Activated CD8-positive, alpha-beta T cell treated with anti-CD3 and anti-CD28 coated beads for 36 hours (primary cell): ENCODE measurements at regions not wholly inside any gene's neighbourhood (a gene's known extent, or its start where the extent isn't known, plus 50 kb on each side); places are given as distances from the start of the nearest gene placed in this dataset.

Source experiments
- ATAC-seq: fragments of 200-7000 bp; cut with Tn5 transposase; one replicate; pipeline ENCODE4 v1.10.0; 2021; ENCODE audit warnings: mild to moderate bottlenecking, moderate library complexity
- CTCF ChIA-PET: fragments of 350-600 bp; sonication (Branson Sonifier 250); formaldehyde crosslinking; loops from one replicate; lab custom pipeline; 2021; ENCODE audit warnings: antibody characterized with exemption; lab: Charles Lee
- POLR2A ChIA-PET: fragments of 350-600 bp; sonication (Branson Sonifier 250); formaldehyde crosslinking; loops from one replicate; lab custom pipeline; 2021; ENCODE audit warnings: antibody characterized with exemption; lab: Charles Lee
- DNase-seq: peaks from one replicate; pipeline ENCODE4 v3.0.0-alpha.2; 2020
- H3K27ac Mint-ChIP-seq: one replicate; pipeline ENCODE4 v1.8.0; 2021; ENCODE audit warnings: mild to moderate bottlenecking, mixed read lengths
- H3K27me3 Mint-ChIP-seq: one replicate; pipeline ENCODE4 v1.8.0; 2021; ENCODE audit warnings: mixed read lengths
- H3K36me3 Mint-ChIP-seq: one replicate; pipeline ENCODE4 v1.8.0; 2021; ENCODE audit warnings: low read depth, mixed read lengths
- H3K4me1 Mint-ChIP-seq: one replicate; pipeline ENCODE4 v1.8.0; 2021; ENCODE audit warnings: low read depth, mixed read lengths
- H3K4me3 Mint-ChIP-seq: one replicate; pipeline ENCODE4 v1.8.0; 2021; ENCODE audit warnings: mild to moderate bottlenecking, moderate library complexity, mixed read lengths
- H3K9me3 Mint-ChIP-seq: one replicate; pipeline ENCODE4 v1.8.0; 2021; ENCODE audit warnings: mixed read lengths
- intact Hi-C: fragments of 100-400 bp; cut with micrococcal nuclease; formaldehyde crosslinking; loops from one replicate; pipeline ENCODE4 v1.10.0; 2022
- TF ChIP-seq, protein P1 (sequence below): fragments of 200-600 bp; IDR thresholded peaks from one replicate; pipeline ENCODE4 v1.8.0; 2022; ENCODE audit warnings: antibody characterized with exemption, mild to moderate bottlenecking

DNA sequence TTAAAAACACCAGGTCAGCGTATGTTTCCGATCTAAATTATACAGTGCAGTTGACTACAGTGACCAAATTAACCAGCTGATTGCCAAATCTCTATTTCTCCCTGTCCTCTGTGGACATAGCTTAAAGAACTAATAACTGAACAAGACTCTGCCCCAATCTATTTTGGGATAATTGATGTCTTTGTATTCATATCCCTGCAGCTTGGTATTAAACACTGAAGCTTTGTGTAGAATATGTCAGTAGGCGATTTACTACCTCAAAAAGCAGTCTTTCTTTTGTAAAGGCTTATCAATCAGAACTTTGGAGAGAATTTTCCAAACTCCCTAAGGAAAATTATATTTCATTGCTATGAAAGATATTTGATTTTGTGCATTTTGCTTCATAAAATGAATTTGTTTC is 258.2 kb downstream of the SOX2 start:
- intact Hi-C loops, result no loop called here
- no peak for ATAC-seq
- no peak for DNase-seq
- POLR2A ChIA-PET, result no interaction called here
- Mint-ChIP-seq H3K4me3 (no peak overlapping the region), H3K9me3 (no peaks in the 10 kb centered on the region), H3K36me3 (no peaks in the 10 kb centered on the region), H3K4me1 (no peaks in the 10 kb centered on the region), H3K27me3 (no peaks in the 10 kb centered on the region), H3K27ac (no peak overlapping the region)
- TF ChIP-seq, protein P1, sequence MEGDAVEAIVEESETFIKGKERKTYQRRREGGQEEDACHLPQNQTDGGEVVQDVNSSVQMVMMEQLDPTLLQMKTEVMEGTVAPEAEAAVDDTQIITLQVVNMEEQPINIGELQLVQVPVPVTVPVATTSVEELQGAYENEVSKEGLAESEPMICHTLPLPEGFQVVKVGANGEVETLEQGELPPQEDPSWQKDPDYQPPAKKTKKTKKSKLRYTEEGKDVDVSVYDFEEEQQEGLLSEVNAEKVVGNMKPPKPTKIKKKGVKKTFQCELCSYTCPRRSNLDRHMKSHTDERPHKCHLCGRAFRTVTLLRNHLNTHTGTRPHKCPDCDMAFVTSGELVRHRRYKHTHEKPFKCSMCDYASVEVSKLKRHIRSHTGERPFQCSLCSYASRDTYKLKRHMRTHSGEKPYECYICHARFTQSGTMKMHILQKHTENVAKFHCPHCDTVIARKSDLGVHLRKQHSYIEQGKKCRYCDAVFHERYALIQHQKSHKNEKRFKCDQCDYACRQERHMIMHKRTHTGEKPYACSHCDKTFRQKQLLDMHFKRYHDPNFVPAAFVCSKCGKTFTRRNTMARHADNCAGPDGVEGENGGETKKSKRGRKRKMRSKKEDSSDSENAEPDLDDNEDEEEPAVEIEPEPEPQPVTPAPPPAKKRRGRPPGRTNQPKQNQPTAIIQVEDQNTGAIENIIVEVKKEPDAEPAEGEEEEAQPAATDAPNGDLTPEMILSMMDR, result no peak
- CTCF ChIA-PET, result no interaction called here

GRCh38 chr3:181971424-181971823 is 259.7 kb downstream of the SOX2 start:
- ATAC-seq, result no peak
- no peaks in the 10 kb centered on the region for H3K4me1 Mint-ChIP-seq

DNA sequence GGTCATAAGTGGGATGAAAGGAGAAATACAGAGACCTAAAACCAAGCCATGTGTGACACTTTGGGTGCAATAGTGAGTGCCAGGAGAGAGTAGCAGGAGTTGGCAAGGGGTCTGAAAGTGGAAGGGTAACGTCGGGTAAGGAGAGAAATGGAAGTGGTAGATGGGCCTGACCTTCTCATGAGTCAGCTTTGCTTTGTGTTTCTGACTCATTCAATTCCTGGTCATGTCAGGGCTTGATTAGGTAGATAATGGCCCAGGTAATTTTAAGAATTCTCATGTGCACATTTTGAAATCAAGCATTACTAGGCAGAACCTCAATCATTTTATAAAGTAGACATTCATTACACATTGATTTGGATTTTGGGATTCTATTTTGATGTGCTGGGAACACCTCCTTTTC is 262.5 kb downstream of the SOX2 start:
- no peak for ATAC-seq
- ChIA-PET CTCF (no interaction called here), POLR2A (no interaction called here)
- Mint-ChIP-seq H3K27me3 (no peaks in the 10 kb centered on the region), H3K27ac (no peak overlapping the region), H3K4me1 (no peaks in the 10 kb centered on the region), H3K36me3 (no peaks in the 10 kb centered on the region), H3K4me3 (no peak overlapping the region), H3K9me3 (no peaks in the 10 kb centered on the region)
- TF ChIP-seq, protein P1, result no peak
- intact Hi-C loops, result no loop called here
- no peak for DNase-seq

More at GRCh38 chr3:181971424-181971823, 259.7 kb downstream of the SOX2 start:
- intact Hi-C loops, result no loop called here
- Mint-ChIP-seq H3K27ac (no peak overlapping the region), H3K36me3 (no peaks in the 10 kb centered on the region), H3K9me3 (no peaks in the 10 kb centered on the region), H3K27me3 (no peaks in the 10 kb centered on the region), H3K4me3 (no peak overlapping the region)
- no peak for DNase-seq
- TF ChIP-seq, protein P1, result no peak
- ChIA-PET POLR2A (no interaction called here), CTCF (no interaction called here)

- peaks cover 3% of the 10 kb centered on the region for H3K9me3 Mint-ChIP-seq
- POLR2A ChIA-PET, result no interaction called here
- no peaks in the 10 kb centered on the region for H3K36me3 Mint-ChIP-seq
- no peak overlapping the region for H3K27ac Mint-ChIP-seq
- CTCF ChIA-PET, result no interaction called here
- no peaks in the 10 kb centered on the region for H3K4me1 Mint-ChIP-seq
- TF ChIP-seq, protein P1, result no peak
- DNase-seq (no peak), ATAC-seq (no peak)
- no peaks in the 10 kb centered on the region for H3K27me3 Mint-ChIP-seq
- intact Hi-C loops, result no loop called here
- H3K4me3 Mint-ChIP-seq, result no peak overlapping the region
Observed at GRCh38 chr3:181976526-181976925, 264.8 kb downstream of the SOX2 start.

GRCh38 chr3:181985386-181985785 is 273.7 kb downstream of the SOX2 start:
- Mint-ChIP-seq H3K27ac (no peak overlapping the region), H3K36me3 (no peaks in the 10 kb centered on the region), H3K4me1 (no peaks in the 10 kb centered on the region), H3K27me3 (no peaks in the 10 kb centered on the region), H3K9me3 (peaks cover 12% of the 10 kb centered on the region), H3K4me3 (no peak overlapping the region)
- TF ChIP-seq, protein P1, result no peak
- intact Hi-C loops, result no loop called here
- ATAC-seq (no peak), DNase-seq (no peak)
- POLR2A ChIA-PET, result no interaction called here
- CTCF ChIA-PET, result no interaction called here
